ENCODE measurements at regions not wholly inside any gene's neighbourhood (a gene's known extent, or its start where the extent isn't known, plus 50 kb on each side); places are given as distances from the start of the nearest gene placed in this dataset.

GRCh38 chr14:104527857-104528459 is 51.6 kb upstream of the C14orf180 start:
- Histone ChIP-seq H3K9me3 (ENCODE audit: control insufficient read depth in 4 of 4, low read length in 3 of 4) (peaks cover 0 to 3% (median 0%) of the 10 kb centered on the region in 4 donors), H3K9ac (ENCODE audit: low read depth in 1 of 2, low read length in 2 of 2) (no peak overlapping the region), H3K36me3 (ENCODE audit: control insufficient read depth in 4 of 4, insufficient read depth in 3 of 4, low read depth in 1 of 4, low read length in 3 of 4) (no peaks in the 10 kb centered on the region), H3K4me3 (ENCODE audit: low read depth in 1 of 3, low read length in 3 of 3) (no peak overlapping the region), H3K4me1 (ENCODE audit: control insufficient read depth in 4 of 4, insufficient read depth in 4 of 4, low read length in 3 of 4) (no peaks in the 10 kb centered on the region), H3K27me3 (ENCODE audit: control insufficient read depth in 4 of 4, insufficient read depth in 4 of 4, low read length in 3 of 4) (peaks cover 0 to 3% (median 0%) of the 10 kb centered on the region in 4 donors), H3K27ac (ENCODE audit: low read depth in 1 of 2, low read length in 2 of 2) (no peak overlapping the region)
- TF ChIP-seq HNF4G (IDR thresholded peaks at IDR 0.05) (no peak), RXRA (IDR thresholded peaks at IDR 0.05) (no peak), SP1 (IDR thresholded peaks at IDR 0.05) (no peak), NR2F2 (IDR thresholded peaks at IDR 0.05) (no peak), GABPA (IDR thresholded peaks at IDR 0.05 in 1 of 2, conservative IDR thresholded peaks at IDR 0.05 in 1 of 2) (no peak), MAX (IDR thresholded peaks at IDR 0.05) (no peak), FOXA1 (IDR thresholded peaks at IDR 0.05) (no peak), REST (IDR thresholded peaks at IDR 0.05) (no peak), RAD21 (IDR thresholded peaks at IDR 0.05) (no peak), TAF1 (conservative IDR thresholded peaks at IDR 0.05) (no peak), ATF3 (IDR thresholded peaks at IDR 0.05) (no peak), JUND (IDR thresholded peaks at IDR 0.05) (no peak), ZBTB33 (IDR thresholded peaks at IDR 0.05) (no peak), FOXA2 (IDR thresholded peaks at IDR 0.05) (no peak), YY1 (IDR thresholded peaks at IDR 0.05) (no peak), CTCF (IDR thresholded peaks at IDR 0.05; ENCODE audit: low read depth, low read length, missing input control) (no peak), HNF4A (conservative IDR thresholded peaks at IDR 0.05) (no peak), EGR1 (IDR thresholded peaks at IDR 0.05; ENCODE audit: low read depth in 2 of 2) (no peak)
- WGBS: 89% methylated on average over 4 of the region's 4 CpGs
- no peak for DNase-seq (ENCODE audit: low spot score)
